NCI-H2196 (cell line): ENCODE measurements at regions not wholly inside any gene's neighbourhood (a gene's known extent, or its start where the extent isn't known, plus 50 kb on each side); places are given as distances from the start of the nearest gene placed in this dataset.
"Not testable (repeated sequence)": the region's sequence is repeated elsewhere in the genome, so short reads cannot be mapped to it uniquely, and the experiment has no call there.

Experiments used
- DNase-seq: peaks from one replicate; lab custom pipeline; 2025; ENCODE audit not compliant: unreplicated experiment; lab: John Stamatoyannopoulos, UW

DNA sequence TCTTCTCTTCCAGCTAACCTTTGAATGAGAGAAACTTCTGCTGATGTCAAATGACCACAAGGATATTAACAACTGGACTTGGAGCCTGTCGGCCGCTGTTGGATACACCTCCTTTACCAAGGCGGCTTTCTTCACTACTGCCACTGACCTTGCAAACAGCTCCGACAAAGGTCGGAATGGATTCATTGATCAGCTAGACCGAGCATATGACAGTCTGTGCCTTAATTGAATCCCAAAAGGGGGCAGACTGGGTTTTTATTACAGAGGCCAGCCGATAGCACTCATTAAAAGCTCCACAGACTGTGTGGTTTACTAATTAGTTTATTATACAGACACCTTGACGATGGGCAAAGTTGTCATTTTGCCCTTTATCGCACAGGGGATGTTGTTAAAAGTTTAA is 394.5 kb downstream of the RERGL start:
- no peak for DNase-seq

DNA sequence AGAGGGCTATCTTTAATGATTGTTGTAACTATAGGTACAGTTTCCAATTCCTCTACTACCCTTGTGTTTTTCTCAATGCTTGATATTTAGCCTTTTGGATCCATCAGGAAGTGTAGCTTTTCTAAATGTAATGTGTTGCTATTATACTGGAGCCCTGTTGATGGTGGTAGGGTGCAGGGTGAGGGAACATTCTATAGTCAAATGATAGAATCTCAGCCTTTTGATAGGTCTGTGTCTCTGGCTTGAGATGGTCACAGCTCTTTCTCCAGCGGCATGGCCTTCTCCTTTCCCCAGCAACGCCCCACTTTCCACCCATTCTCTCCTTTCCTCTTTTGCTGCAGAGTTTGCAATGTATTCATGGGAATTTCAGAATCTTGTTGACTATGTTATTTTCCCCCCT is 398.6 kb downstream of the RERGL start:
- no peak for DNase-seq

DNA sequence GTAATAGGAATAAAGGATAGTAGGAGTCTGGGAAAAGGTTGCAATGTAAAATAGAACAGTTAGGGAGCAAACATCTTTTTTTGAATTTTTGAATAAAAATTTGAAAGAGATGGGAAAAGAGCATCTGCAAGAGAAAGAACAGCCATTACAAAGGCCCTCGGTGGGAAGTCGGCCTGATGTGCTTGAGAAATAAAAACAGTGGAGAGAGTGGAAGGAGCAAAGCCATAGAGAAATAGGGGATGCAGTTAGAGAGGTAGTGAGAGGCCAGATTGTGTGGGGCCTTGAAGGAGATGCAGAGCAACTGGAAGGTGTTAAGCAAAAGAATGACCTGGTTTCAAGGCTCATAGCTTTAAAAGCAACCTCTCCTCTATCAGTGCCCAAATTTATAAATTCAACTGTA is 409.8 kb downstream of the RERGL start:
- no peak for DNase-seq

DNA sequence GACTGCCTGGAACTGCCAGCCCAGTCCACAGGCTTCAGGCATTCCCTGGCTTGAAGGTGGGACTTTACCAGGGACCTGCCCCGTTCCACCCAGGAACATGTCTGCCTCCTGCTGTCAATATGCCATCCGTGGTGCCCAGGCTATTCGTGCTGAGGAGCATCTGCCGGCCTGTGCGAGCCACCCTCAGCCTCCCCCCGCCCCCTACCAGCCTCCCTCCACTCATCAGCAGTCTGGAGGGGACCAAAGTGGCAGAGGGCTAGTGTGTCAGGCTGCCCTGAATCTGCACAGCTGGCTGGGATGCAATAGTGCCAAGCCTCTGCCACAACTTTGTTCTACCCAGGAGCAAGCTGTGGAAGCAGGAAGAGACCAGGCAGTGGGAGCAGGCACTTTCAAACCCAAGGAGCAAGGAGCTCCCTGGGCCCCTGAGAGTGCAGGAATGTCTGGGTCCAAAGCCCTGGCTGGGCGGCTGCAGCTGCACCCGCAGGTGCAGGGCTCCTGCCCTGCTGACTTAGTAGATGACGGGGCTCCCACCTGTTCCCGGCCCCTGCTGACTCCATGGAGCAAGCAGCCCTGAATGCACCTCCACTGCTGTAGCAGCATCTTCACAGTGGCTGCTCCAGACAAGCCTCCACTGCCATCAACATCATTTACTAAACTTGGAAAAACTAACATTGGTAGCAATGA is 423.2 kb downstream of the RERGL start:
- DNase-seq: no peak

DNA sequence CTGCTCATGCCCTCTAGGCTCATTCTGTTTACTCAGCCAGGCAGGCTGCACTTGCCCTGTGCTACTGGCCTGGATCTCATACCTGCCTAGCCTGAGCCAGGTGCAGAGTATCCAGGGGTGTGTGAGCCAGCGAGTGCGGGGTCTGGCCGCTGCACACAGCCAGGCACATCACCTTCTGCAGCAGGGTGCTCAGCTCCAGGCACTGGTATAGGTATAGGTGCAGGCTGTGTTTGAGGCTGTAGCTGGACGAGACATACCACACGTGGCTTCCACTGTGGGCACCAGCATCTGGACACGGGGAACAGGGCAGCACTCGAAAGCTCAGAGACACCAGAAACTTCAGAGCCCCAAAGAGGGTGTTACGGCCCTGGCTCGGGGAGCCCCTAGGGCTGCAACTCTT is 424.2 kb downstream of the RERGL start:
- no peak for DNase-seq

DNA sequence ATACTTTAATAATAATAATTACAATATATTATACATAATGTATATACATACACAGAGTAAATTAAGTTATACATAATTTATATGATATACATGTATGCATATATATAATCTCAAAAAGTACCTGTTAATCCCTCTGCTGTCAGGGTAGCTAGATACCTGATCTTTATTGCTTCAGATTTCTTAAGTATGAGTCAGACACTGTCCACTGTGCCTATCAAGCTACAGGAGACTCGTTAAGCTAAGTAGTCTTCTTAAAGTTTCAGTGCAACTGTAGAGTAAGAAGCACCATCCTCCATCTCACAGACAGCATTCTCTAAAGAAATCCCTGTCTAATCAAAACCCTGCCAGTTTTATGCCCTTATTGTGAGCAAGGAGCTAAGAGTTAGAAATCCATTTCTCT is 428.7 kb downstream of the RERGL start:
- DNase-seq: no peak

DNA sequence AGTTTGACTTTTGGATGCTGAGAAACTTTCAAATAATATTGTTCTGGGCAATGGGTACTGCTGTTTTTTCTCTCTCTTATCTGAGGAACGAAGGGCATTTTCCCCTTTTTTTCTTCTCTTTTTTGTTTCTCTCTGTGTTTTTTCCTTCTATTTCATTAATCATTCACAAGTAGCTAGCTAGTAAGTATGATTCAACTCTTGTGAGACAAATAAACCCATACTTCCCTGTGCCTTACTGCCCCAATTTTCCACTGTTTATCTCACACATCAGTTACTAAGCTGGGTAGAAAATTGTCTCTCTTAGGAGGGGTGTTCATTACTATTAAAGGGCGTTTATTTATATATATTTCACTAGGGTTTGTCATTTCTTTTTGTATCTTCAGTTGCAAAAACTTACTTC is 437.6 kb downstream of the RERGL start:
- DNase-seq: no peak

DNA sequence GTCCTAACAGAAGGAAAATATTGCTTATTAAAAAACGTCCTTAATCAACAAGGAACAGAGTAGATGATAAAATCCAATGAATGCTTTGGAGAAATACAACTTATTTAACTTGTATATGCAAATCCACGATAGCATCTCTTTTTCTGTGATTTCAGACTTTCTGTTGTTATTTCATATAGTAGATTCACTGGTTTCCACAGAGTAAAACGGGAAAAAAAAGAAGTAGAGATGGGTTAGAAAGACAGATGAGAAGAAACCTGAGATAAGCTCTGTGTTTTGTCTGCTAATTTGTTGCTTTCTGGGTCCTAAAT is 447.7 kb downstream of the RERGL start:
- no peak for DNase-seq

DNA sequence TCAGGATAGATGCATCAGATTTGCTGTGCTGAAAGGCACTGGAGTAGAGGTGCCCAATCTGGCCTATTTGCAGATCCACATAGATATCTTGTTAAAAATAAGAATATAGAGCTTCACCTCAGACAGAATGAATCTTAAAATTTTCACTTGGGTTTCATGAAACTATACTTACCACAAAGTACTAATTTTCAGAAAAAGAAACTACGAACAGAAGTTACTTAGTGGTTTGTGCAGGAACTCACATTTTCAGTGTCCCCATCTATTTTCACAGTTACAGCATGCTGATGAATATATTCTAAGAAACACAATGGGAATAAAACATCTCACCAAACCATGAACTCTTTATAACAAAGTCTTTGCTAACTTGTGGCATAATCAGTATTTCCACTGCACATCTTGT is 449.4 kb downstream of the RERGL start:
- DNase-seq: no peak

DNA sequence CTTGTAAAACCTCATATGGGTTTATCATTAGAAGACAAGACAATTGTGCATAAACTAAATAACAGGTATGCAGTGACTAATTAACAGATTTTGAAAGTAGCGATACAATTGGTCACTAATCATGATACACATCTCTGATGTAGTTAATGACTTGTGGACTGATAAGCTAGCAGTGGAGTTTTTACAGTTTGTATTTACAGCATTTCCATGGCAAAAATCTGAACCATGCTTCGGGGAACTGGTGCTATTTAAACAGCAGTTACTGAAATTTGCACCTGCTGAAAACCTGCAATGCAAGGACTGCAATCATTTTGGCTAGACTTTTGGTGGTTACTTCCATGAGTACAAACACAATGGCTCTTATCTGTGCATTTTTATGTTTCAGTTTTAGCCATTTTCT is 471.2 kb downstream of the RERGL start:
- no peak for DNase-seq

DNA sequence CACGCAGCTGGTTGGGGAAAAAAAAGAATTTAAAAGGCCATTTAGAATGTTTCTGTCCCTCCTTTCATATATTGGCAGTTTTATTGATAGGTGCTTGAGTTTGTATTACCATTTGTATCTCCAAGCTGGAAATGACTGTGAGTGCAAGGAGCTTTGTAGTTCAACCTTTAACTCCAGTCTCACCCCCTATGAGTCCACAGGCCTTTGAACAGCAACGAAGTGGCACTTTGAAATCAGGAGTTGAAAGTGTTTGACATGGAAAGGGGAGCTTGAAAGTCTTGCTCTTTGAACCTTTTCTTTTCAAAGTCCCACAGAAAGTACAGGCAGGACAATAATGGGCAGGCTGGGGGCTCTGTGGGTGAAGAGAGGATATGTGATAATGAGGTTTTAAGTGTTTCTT is 480.3 kb downstream of the RERGL start:
- DNase-seq: no peak

DNA sequence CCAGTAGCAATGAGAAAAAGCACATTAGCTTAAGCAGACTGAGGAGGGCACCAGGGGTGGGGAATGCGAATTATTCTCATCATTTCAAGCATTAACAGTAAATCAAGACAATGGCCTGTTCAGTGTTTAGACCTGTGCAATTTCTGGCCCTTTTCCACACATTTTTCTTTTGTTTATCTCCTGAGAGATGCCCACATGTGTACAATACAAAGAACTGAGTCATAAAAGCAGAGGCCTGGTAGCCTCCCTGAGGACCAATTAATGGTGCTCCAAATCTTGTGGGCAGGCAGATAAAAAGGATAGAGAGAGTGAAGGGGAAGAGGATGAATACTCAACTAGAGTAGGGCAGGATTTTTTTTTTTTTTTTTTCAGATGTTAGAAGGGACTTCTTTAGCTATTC is 480.8 kb downstream of the RERGL start:
- no peak for DNase-seq

DNA sequence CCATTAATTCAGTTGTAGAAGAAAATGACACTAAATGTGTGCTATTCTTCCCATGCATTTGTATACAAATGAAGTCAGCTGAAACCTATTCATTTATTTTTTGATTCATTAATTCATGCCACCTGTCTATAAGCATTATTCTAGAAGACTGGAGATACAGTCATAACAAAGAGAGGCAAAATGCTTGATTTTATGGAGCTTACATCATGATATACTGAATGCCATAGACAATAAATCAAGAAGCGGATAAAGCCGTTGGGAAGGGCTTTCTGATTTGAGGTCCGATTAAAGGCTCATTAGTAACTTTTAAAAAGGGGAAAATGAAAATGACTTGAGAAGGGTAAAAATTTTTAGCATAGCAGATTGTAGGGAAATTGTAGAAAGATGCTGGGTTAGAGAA is 494.9 kb downstream of the RERGL start:
- no peak for DNase-seq

DNA sequence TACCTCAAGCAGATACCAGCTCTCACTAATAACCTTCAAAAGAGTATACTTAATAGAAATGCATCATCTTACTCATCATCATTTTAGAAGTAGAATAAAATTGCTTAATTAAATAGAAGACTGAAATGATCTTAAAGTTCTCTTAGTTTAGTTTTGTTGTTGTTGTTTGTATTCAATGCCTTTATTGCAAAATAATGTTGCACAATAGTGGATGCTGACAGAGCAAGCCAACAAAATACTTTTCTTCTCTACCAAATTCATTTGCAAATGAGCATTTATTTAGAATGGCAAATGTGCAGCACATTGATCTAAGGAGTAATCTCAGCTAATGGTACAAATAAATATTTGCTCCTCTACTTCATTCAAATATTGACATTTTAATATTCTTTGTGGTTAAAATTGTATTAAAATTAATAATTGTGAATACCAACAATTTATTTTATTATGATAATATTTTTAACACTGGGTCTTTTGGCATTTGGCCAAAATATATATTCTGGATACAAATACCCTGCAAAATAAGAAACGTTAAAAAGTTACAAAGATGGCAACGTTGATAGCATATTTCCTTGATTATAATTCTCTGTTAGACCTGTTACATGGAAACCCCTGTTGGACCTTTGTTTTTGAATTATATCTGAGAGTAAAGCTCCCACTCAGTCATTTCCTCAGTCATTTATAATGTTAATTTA is 496.1 kb downstream of the RERGL start:
- no peak for DNase-seq

DNA sequence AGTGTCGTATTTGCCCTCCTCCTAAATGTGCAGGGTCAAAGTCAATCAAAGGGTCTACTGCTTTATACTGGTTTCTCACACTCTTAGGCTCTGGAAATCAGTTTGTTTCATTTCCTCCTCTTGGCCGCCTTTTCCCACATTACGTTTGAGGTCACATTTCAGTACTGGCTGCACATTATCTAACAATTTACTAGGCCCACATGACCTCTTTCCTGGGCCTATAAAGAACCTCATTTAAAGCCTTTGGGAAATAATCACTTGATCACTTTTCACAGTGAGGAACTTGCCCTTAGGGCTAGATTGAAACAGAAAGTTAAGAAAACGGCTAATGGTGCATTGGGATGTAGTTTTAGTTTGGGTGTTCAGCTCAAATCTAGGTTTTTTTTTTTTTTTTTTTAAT is 497.5 kb downstream of the RERGL start:
- DNase-seq: no peak

DNA sequence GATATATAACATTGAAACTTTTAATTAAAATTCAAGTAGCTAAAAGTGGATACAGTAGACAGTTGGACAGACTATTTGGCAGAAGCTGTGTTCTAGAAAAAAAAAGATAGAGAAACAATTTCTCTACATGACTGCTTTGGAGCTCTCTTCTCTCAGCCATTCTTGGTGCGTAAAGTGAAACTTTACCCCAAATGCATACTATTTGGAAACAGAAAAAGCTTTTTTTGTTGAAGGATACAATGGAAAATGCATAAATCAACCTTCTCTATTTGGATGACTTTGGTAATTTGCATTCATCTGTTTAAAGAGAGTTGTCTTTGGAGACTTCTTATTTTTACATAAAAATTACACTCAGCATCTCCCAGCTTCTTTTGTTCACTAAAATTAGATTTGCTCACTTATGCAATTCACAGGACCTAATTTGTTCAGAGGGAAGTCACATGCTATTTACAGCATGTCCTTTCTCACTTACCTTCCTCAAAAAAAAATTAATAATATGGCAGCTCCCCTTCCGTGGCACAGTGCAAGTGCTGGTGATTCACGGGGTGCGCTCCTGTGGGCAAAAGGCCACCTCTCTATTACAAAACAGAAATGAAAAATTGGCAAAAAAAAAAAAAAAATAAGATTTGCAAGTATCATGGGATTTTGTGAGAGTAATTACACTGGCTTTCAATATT is 498.9 kb downstream of the RERGL start:
- DNase-seq: no peak

DNA sequence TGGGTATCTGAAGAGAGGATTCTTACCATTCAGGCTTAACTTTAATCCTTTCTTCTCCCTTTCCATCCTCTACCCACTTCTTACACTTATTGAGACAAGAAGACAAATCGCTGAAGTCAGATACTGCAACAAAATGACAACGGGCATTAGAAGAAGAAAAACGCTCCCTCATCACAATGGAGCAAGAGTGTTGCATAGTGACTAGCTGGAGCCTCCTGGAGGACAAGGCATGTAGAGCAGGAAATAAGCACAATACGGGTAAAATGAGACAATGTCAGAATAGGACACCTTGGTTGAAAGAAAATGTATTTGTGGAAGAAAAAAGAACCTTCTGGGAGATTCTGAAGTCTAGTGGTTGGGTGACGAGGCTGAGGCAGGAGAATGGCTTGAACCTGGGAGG is 501.0 kb downstream of the RERGL start:
- no peak for DNase-seq

DNA sequence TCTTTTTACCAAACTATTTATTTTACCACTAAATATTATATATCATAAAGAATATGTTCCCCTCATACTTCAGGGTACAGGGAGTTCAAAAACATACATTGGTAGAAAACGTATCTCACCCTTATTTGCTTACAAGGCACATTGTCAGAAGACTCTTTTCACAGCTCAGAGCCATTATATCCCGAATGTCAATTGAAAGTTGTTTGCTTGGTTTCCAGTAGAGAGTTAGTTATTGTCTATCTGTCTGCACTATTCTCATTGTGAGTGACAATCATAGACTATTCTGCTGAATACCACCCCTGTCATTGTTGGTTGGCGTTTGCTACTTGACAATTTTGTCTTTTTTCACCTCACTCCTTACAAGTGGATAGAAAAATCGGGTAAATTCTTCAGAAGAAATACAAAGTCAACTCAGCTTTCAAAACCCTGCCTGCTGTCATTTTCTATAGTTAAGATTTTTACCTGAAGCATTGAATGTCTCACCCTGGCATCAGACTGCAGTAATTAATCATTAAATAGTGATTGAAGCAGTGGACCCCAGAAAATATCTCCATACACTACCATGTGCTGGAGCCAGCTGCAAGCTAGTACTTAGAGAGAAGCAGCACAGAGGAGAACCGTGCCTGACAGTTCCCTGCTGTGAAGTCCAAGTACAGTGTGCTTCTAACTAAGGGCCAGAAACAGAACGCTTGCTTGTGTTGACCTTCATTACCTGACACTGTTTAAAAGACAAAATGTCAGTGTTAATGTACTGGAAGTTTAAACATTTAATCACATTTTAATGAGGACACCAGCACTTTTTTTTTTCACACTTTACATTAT is 510.6 kb downstream of the RERGL start:
- no peak for DNase-seq

DNA sequence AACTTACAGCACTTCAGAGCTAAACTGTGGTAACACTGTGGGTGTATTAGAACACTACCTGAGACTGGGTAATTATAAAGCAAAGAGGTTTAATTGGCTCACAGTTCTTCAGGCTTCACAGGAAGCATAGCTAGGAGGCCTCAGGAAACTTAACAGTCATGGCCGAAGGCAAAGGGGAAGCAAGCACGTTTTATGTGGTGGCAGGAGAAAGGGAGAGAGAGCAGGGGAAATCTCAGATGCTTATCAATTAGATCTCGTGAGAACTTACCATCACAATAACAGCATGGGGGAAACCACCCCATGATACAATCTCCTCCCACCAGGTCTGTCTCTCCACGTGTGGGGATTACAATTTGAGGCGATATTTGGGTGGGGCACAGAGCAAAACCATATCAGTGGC is 512.6 kb downstream of the RERGL start:
- DNase-seq: no peak

DNA sequence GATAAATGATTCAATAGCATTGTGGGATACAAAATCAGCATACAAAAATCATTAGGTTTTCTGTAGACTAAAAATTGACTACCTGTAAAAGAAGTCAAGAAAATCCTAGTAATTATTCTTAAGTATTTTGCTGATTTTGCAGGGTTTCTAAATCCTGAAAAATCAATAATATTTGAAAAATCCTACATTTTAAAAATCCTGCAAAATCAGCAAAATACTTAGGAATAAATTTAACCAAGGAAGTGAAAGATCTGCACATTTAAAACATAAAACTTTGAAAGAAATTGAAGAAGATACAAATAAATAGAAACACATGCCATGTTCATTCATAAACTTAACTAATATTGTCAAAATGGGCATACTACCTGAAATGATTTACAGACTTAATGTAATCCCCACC is 517.7 kb downstream of the RERGL start:
- no peak for DNase-seq

DNA sequence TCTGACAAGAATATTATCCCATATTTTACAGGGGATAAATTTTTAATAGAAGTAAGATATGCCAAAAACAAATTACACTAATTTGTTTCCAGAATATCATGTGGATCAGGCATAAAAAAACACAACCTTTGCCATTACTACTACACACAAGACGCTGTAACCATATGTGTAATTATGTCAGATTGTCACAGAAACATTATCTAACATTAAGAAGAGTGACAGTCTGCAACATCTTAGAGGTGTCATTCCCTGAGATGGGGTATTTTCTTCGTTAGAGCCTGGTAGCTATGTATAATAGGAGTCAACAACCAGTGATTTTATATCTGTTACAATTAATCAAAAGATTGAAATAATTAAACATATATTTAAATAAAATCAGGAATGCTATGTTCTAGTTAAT is 518.9 kb downstream of the RERGL start:
- DNase-seq: no peak

DNA sequence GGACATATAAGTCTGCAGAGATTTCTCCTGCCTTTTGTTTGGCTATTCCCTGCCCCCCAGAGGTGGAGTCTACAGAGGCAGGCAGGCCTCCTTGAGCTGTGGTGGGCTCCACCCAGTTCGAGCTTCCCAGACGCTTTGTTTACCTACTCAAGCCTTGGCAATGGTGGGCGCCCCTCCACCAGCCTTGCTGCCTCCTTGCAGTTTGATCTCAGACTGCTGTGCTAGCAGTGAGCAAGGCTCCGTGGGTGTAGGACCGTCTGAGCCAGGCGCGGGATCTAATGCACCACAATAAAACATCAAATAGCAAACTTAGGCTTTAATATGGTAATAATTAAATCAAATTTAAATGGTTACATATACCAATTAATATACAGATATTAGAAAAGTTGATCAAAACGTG is 525.4 kb downstream of the RERGL start:
- DNase-seq: not testable (repeated sequence)
